ENCODE measurements at regions not wholly inside any gene's neighbourhood (a gene's known extent, or its start where the extent isn't known, plus 50 kb on each side); places are given as distances from the start of the nearest gene placed in this dataset.

DNA sequence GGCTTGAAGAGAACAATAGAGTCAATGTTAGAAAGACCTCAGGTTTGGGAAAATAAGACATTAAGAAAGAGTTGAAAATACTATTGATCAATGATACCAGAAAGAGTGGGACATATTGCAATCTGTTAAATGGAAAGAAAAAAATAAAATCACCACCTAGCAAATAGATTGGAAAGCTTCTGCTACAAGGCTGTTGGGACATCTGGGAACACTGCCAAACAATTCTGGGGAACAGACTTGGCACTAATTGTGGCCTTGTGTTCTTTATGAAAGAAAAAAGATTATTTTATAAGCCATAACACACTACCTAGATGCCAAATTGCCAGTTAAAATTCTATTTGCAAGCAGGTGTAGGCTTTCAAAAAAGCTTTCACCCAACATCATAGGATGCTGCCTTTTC lies 137.8 kb downstream of the TSEN15 start:
- Histone ChIP-seq H3K79me2 (ENCODE audit: control insufficient read depth, insufficient read depth, low read length) (no peaks in the 10 kb centered on the region), H3K9me3 (ENCODE audit: control extremely low read depth in 1 of 3, control insufficient read depth in 2 of 3, insufficient read depth in 1 of 3, low read length in 2 of 3) (no peaks in the 10 kb centered on the region), H3K4me3 (ENCODE audit: control extremely low read depth in 1 of 5, extremely low read depth in 1 of 5, insufficient read depth in 1 of 5, low read depth in 2 of 5, low read length in 4 of 5) (no peak overlapping the region), H2AFZ (ENCODE audit: insufficient read depth, low read depth, low read length, poor library complexity, severe bottlenecking) (no peak overlapping the region), H3K4me2 (replicated peaks; ENCODE audit: low read depth, low read length, poor library complexity, severe bottlenecking) (no peak overlapping the region), H4K20me1 (ENCODE audit: control insufficient read depth, insufficient read depth, low read length, poor library complexity, severe bottlenecking) (no peaks in the 10 kb centered on the region), H3K36me3 (replicated peaks in 1 of 2; ENCODE audit: control extremely low read depth in 1 of 2, control insufficient read depth in 1 of 2, extremely low read depth in 1 of 2, insufficient read depth in 2 of 2, low read length in 1 of 2) (no peaks in the 10 kb centered on the region), H3K27me3 (replicated peaks in 1 of 4; ENCODE audit: control extremely low read depth in 1 of 4, control insufficient read depth in 3 of 4, insufficient read depth in 4 of 4, low read length in 3 of 4) (no peaks in the 10 kb centered on the region), H3K9ac (ENCODE audit: low read length) (no peak overlapping the region), H3K27ac (ENCODE audit: low read length in 2 of 2) (no peak overlapping the region), H3K4me1 (ENCODE audit: control insufficient read depth in 2 of 2, insufficient read depth in 2 of 2, low read length in 2 of 2) (no peaks in the 10 kb centered on the region)
- intact Hi-C loops (cut with micrococcal nuclease) = no loop called here
- ATAC-seq (ENCODE audit: low read depth) (no peak), DNase-seq (no peak)
- POLR2A ChIA-PET = no interaction called here
- Mint-ChIP-seq H3K4me3 (no peak overlapping the region), H3K9me3 (ENCODE audit: insufficient read depth) (no peaks in the 10 kb centered on the region), H3K27ac (no peak overlapping the region), H3K27me3 (peaks cover 12% of the 10 kb centered on the region), H3K4me1 (no peaks in the 10 kb centered on the region)
- CTCF ChIA-PET = no interaction called here
- TF ChIP-seq CTCF (IDR thresholded peaks at IDR 0.05) = no peak
- TF ChIP-seq EZH2 (IDR thresholded peaks at IDR 0.05; ENCODE audit: borderline replicate concordance, insufficient read depth, low read depth, low read length, poor library complexity, severe bottlenecking) = no peak

- Histone ChIP-seq H3K4me2 (replicated peaks; ENCODE audit: low read depth, low read length, poor library complexity, severe bottlenecking) (no peak overlapping the region), H3K4me3 (ENCODE audit: control extremely low read depth in 1 of 5, extremely low read depth in 1 of 5, insufficient read depth in 1 of 5, low read depth in 2 of 5, low read length in 4 of 5) (no peak overlapping the region), H3K79me2 (ENCODE audit: control insufficient read depth, insufficient read depth, low read length) (no peaks in the 10 kb centered on the region), H2AFZ (ENCODE audit: insufficient read depth, low read depth, low read length, poor library complexity, severe bottlenecking) (no peak overlapping the region), H4K20me1 (ENCODE audit: control insufficient read depth, insufficient read depth, low read length, poor library complexity, severe bottlenecking) (no peaks in the 10 kb centered on the region), H3K27ac (ENCODE audit: low read length in 2 of 2) (no peak overlapping the region), H3K27me3 (replicated peaks in 1 of 4; ENCODE audit: control extremely low read depth in 1 of 4, control insufficient read depth in 3 of 4, insufficient read depth in 4 of 4, low read length in 3 of 4) (no peaks in the 10 kb centered on the region), H3K36me3 (replicated peaks in 1 of 2; ENCODE audit: control extremely low read depth in 1 of 2, control insufficient read depth in 1 of 2, extremely low read depth in 1 of 2, insufficient read depth in 2 of 2, low read length in 1 of 2) (no peaks in the 10 kb centered on the region), H3K9me3 (ENCODE audit: control extremely low read depth in 1 of 3, control insufficient read depth in 2 of 3, insufficient read depth in 1 of 3, low read length in 2 of 3) (no peaks in the 10 kb centered on the region), H3K4me1 (ENCODE audit: control insufficient read depth in 2 of 2, insufficient read depth in 2 of 2, low read length in 2 of 2) (no peaks in the 10 kb centered on the region), H3K9ac (ENCODE audit: low read length) (no peak overlapping the region)
- POLR2A ChIA-PET = no interaction called here
- H3K27me3 Mint-ChIP-seq = peaks cover 14% of the 10 kb centered on the region
- no peak for TF ChIP-seq EZH2 (IDR thresholded peaks at IDR 0.05; ENCODE audit: borderline replicate concordance, insufficient read depth, low read depth, low read length, poor library complexity, severe bottlenecking)
- no peak for TF ChIP-seq CTCF (IDR thresholded peaks at IDR 0.05)
- H3K4me3 Mint-ChIP-seq = no peak overlapping the region
- intact Hi-C loops (cut with micrococcal nuclease) = no loop called here
- ATAC-seq (ENCODE audit: low read depth) (no peak), DNase-seq (no peak)
- CTCF ChIA-PET = no interaction called here
- no CpG with 5 or more reads among the region's 2 CpGs for WGBS (ENCODE audit: insufficient coverage)
- no peaks in the 10 kb centered on the region for H3K4me1 Mint-ChIP-seq
- H3K9me3 Mint-ChIP-seq (ENCODE audit: insufficient read depth) = no peaks in the 10 kb centered on the region
- H3K27ac Mint-ChIP-seq = no peak overlapping the region
Observed at GRCh38 chr1:184190616-184191015, 139.1 kb downstream of the TSEN15 start.
